Thyroid gland (tissue), 4 donors: ENCODE measurements at regions not wholly inside any gene's neighbourhood (a gene's known extent, or its start where the extent isn't known, plus 50 kb on each side); places are given as distances from the start of the nearest gene placed in this dataset.
"Not testable (repeated sequence)": the region's sequence is repeated elsewhere in the genome, so short reads cannot be mapped to it uniquely, and the experiment has no call there.

Experiments
- DNase-seq, 2 donors: peaks; one replicate each; pipeline ENCODE4 v3.0.0-alpha.2; 2019
- H3K27ac ChIP-seq, 3 donors: fragments of 200-600 bp; sonication (generic); 1 replicate in 2 of 3; 2 replicates in 1 of 3; pipeline ENCODE4 v1.5.1; 2016 to 2019; ENCODE audit warnings: mild to moderate bottlenecking in 1 of 3, moderate library complexity in 1 of 3
- H3K27me3 ChIP-seq: fragments of 200-600 bp; sonication (generic); one replicate; pipeline ENCODE4 v1.5.1; 2019
- H3K36me3 ChIP-seq, 2 donors: fragments of 200-600 bp; sonication (generic); one replicate each; pipeline ENCODE4 v1.5.1; 2016 to 2019
- H3K4me1 ChIP-seq, 2 donors: fragments of 200-600 bp; sonication (generic); one replicate each; pipeline ENCODE4 v1.5.1; 2017 to 2019
- H3K4me3 ChIP-seq, 3 donors: fragments of 200-600 bp; sonication (generic); replicated peaks in 1 of 3; 1 replicate in 2 of 3; 2 replicates in 1 of 3; pipeline ENCODE4 v1.5.1; 2016; ENCODE audit warnings: mild to moderate bottlenecking in 1 of 3
- H3K9me3 ChIP-seq: fragments of 200-600 bp; sonication (generic); one replicate; pipeline ENCODE4 v1.5.1; 2017
- CTCF ChIP-seq, 6 experiments: fragments of 200-600 bp in 3 of 6; fragments of 450-650 bp in 3 of 6; sonication (generic) in 3 of 6; IDR thresholded peaks; one replicate each; pipeline ENCODE4 v1.5.1; 2016 to 2019; ENCODE audit warnings: antibody characterized with exemption in 6 of 6, mild to moderate bottlenecking in 2 of 6, inconsistent platforms in 1 of 6, moderate library complexity in 1 of 6
- POLR2A ChIP-seq, 2 donors: fragments of 450-650 bp; IDR thresholded peaks; one replicate each; pipeline ENCODE4 v1.6.1; 2017; ENCODE audit warnings: antibody characterized with exemption in 2 of 2, mild to moderate bottlenecking in 2 of 2, moderate library complexity in 1 of 2
- WGBS, 2 donors: methylation state at CpG; one replicate each; pipeline ENCODE4 v1.1.5; 2017; 5-methylcytosine and 5-hydroxymethylcytosine counted together
- intact Hi-C: fragments of 100-400 bp; cut with DNase I; formaldehyde crosslinking; loops from one replicate; pipeline ENCODE4 v1.15.1; 2023

- Histone ChIP-seq H3K27ac (no peak overlapping the region), H3K4me3 (no peak overlapping the region), H3K9me3 (no peaks in the 10 kb centered on the region), H3K27me3 (no peaks in the 10 kb centered on the region), H3K4me1 (no peaks in the 10 kb centered on the region), H3K36me3 (no peaks in the 10 kb centered on the region)
- 78 to 89% methylated on average over 5 of the region's 5 CpGs for WGBS, 2 donors
- no peak for DNase-seq
- intact Hi-C loops, result no loop called here
- no peak for TF ChIP-seq POLR2A (IDR thresholded peaks at IDR 0.05)
- TF ChIP-seq CTCF (IDR thresholded peaks at IDR 0.05), result no peak
Measured at GRCh38 chr9:25025156-25025555, 479.5 kb upstream of the IZUMO3 start.

GRCh38 chr9:25017779-25018178 is 472.1 kb upstream of the IZUMO3 start:
- no peaks in the 10 kb centered on the region for H3K36me3 ChIP-seq
- intact Hi-C loops, result no loop called here
- no peak overlapping the region for H3K27ac ChIP-seq
- TF ChIP-seq CTCF (IDR thresholded peaks at IDR 0.05) (no peak), POLR2A (IDR thresholded peaks at IDR 0.05) (no peak)
- DNase-seq, result no peak
- 91 to 92% methylated on average over 1 of the region's 1 CpG for WGBS, 2 donors
- no peaks in the 10 kb centered on the region for H3K27me3 ChIP-seq
- no peaks in the 10 kb centered on the region for H3K9me3 ChIP-seq
- no peaks in the 10 kb centered on the region for H3K4me1 ChIP-seq
- no peak overlapping the region for H3K4me3 ChIP-seq

- TF ChIP-seq POLR2A (IDR thresholded peaks at IDR 0.05), result no peak
- no peak for TF ChIP-seq CTCF (IDR thresholded peaks at IDR 0.05)
- H3K36me3 ChIP-seq, result no peaks in the 10 kb centered on the region
- DNase-seq, result no peak
- H3K9me3 ChIP-seq, result no peaks in the 10 kb centered on the region
- no peak overlapping the region for H3K27ac ChIP-seq
- intact Hi-C loops, result no loop called here
- no peaks in the 10 kb centered on the region for H3K4me1 ChIP-seq
- H3K27me3 ChIP-seq, result no peaks in the 10 kb centered on the region
- 86 to 89% methylated on average over 2 of the region's 2 CpGs for WGBS, 2 donors
- H3K4me3 ChIP-seq, result no peak overlapping the region
Measured at GRCh38 chr9:25010027-25010662, 464.4 kb upstream of the IZUMO3 start.

GRCh38 chr9:25003686-25004085 is 458.0 kb upstream of the IZUMO3 start:
- WGBS, 2 donors, result 66 to 70% methylated on average over 8 to 10 of the region's 10 CpGs
- Histone ChIP-seq H3K27ac (no peak overlapping the region), H3K36me3 (no peaks in the 10 kb centered on the region), H3K4me3 (no peak overlapping the region), H3K27me3 (no peaks in the 10 kb centered on the region), H3K4me1 (no peaks in the 10 kb centered on the region), H3K9me3 (no peaks in the 10 kb centered on the region)
- no peak for DNase-seq
- no peak for TF ChIP-seq CTCF (IDR thresholded peaks at IDR 0.05)
- TF ChIP-seq POLR2A (IDR thresholded peaks at IDR 0.05), result no peak
- intact Hi-C loops, result no loop called here

GRCh38 chr9:24986331-24986730 is 440.6 kb upstream of the IZUMO3 start:
- intact Hi-C loops, result no loop called here

GRCh38 chr9:24970780-24971179 is 425.1 kb upstream of the IZUMO3 start:
- intact Hi-C loops, H3K9me3 ChIP-seq, H3K27ac ChIP-seq, H3K36me3 ChIP-seq, DNase-seq, H3K4me1 ChIP-seq, H3K27me3 ChIP-seq, H3K4me3 ChIP-seq: not testable (repeated sequence)
- 92 to 98% methylated on average over 8 of the region's 8 CpGs for WGBS, 2 donors

More at GRCh38 chr9:24986331-24986730, 440.6 kb upstream of the IZUMO3 start:
- no peaks in the 10 kb centered on the region for H3K9me3 ChIP-seq
- H3K27me3 ChIP-seq, result no peaks in the 10 kb centered on the region
- DNase-seq, result no peak
- H3K36me3 ChIP-seq, result no peaks in the 10 kb centered on the region
- TF ChIP-seq POLR2A (IDR thresholded peaks at IDR 0.05), result no peak
- TF ChIP-seq CTCF (IDR thresholded peaks at IDR 0.05), result no peak
- H3K4me3 ChIP-seq, result no peak overlapping the region
- no peaks in the 10 kb centered on the region for H3K4me1 ChIP-seq
- WGBS, 2 donors, result 63 to 64% methylated on average over 3 of the region's 3 CpGs
- H3K27ac ChIP-seq, result no peak overlapping the region
